Left ventricle myocardium superior (tissue), 1 donor: ENCODE measurements at regions not wholly inside any gene's neighbourhood (a gene's known extent, or its start where the extent isn't known, plus 50 kb on each side); places are given as distances from the start of the nearest gene placed in this dataset.

ENCODE experiments used
- ATAC-seq: fragments of 200-7000 bp; cut with Tn5 transposase; one replicate; pipeline ENCODE4 v1.9.1; 2020; ENCODE audit warnings: mild to moderate bottlenecking, moderate library complexity
- DNase-seq: peaks from one replicate; pipeline ENCODE4 v3.0.0-alpha.2; 2020
- intact Hi-C: fragments of 100-400 bp; cut with micrococcal nuclease; formaldehyde crosslinking; loops from one replicate; pipeline ENCODE4 v1.11.0; 2022
- donor health status: DM: no; HTN: yes; CAD: no; lungs with severe emphysema.

DNA sequence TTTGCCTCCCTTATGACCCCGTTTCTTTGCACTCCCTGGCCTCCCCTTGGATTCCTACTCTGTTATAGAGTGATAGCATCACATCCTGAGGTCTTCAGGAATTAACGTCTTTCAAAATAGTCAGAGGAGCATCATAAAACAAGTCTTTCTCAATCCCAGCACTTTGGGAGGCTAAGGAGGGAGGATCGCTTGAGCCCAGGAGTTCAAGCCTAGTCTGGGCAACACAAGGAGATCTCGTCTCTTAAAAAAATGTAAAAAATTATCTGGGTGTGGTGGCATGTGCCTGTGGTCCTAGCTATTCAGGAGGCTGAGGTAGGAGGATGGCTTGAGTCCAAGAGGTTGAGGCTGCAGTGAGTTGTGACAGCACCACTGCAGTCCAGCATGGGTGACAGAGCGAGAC, 68.7 kb upstream of the AMPD3 start:
- DNase-seq = no peak
- ATAC-seq = no peak
- intact Hi-C loops = no loop called here

DNA sequence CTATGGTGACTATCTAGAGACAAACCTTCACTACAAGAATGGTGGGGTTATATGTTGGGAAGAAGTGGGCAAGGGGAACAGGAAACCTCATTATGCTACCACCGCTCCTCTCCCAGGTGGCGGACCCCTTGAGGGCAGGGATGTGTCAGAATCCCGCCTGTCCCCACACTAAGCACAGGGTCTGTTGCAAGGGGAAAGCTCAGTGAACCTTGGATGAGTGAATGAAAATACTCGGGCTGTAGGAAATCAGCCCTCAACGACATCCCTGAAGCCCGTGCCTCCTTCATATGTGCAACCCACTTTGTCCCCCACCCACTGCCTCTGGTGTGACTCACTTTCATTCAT, 68.2 kb upstream of the AMPD3 start:
- no peak for DNase-seq
- no peak for ATAC-seq
- intact Hi-C loops = no loop called here

DNA sequence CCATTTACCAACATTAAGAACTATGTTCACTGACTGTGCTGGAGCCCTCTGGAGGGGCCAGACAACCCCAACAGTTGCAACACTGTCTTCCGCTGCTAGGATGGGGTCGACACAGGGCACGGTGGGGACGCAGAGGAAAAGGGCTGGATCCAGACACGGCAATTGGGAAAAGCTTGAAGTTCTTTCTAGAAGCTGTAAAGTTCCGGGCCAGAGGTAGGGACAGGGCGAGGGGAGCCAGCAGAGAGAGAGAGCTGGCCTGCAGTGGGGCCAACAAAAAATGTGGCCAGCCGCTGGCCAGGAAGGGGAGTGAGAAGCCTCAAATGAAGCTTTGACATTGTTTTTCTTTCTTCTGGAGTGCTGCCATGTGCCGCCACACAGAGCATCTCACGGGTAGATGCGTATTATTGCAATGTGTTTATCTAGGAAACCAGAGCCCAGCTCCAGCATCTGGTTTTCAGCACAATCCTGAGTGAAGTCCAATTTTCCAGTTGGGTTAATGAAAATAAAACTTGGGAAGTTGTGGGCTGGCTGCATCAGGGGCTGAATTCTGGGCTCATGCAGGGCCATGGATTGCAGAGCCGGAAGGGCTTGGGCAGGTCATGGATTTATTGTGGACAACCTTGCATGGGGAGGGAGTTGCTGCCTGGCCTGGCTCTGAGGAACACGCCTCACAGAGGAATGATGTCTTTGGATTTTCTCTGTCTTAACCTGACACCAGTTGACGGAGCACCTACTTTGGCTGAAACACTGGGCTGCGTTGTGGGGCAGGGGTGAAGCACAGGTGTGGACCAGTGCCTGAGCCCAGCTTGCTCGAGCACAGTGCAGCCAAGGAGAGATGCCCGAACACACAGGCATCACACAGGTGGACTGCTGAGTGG, 67.6 kb upstream of the AMPD3 start:
- ATAC-seq = peak; percentile 79
- DNase-seq = peak; percentile 69
- intact Hi-C loops = no loop called here

GRCh38 chr11:10388101-10388500, 67.0 kb upstream of the AMPD3 start:
- intact Hi-C loops = no loop called here

GRCh38 chr11:10388574-10388973, 66.5 kb upstream of the AMPD3 start:
- DNase-seq (peak; percentile 42), ATAC-seq (peak; percentile 73)
- intact Hi-C loops = no loop called here

More at GRCh38 chr11:10388101-10388500, 67.0 kb upstream of the AMPD3 start:
- ATAC-seq (no peak), DNase-seq (no peak)

DNA sequence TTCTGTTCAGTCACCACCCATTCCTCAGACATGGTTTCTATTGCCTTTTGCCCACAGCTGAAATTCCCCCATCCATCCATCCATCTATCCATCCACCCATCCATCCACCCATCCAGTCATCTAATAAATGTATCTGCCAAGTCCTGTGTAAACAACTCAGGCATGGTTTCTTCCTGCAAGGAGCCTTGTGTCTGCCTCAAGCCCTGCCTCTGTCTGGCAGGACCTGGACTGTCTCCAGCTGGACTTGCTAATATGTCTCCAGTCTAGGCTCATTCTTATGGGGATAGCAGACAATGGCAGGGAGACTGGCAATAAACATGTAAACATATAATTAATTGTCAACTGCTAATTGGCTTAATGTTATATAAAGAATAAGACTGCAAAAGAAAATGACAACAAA, 64.7 kb upstream of the AMPD3 start:
- DNase-seq (no peak), ATAC-seq (no peak)
- intact Hi-C loops = no loop called here

DNA sequence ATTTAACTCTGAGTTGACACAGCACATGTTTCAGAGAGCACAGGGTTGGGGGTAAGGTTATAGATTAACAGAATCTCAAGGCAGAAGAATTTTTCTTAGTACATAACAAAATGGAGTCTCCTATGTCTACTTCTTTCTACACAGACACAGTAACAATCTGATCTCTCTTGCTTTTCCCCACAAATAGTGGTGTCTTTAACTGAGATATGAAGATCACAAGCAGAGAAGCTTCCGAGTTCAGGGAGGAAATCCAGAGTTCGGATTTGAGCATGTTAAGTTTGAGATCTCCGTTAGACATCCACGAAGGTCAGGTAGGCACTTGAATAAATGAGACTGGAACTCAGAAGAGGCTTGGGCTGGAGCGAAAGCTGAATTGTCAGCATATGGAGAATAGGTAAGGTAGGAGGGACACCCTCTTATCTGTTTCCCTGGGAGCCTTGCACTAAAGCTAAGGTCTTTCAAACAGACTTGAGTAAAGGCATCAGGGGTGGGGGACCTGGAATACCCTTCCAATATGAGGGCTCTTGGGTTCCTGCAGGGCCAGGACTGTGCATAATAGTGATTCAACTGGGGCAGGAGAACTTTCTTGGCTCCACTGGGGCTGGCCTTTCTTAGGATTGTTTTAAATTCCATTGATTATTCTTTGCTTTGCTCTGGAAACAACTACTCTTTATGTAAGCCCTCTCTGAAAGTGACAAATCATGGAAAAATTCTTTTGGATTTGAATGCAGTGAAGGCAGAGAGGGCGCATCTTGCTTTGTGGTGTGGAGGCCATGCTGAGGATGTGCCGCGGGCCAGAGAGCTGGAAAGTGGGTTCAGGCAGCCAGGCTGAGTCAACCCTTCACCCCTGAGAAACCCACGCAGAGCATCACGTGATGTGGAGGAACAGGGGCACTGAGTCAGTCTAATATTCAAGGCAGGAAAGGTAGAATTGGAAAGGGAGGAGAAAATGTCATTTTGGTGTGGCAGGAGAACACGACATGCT, 62.7 kb upstream of the AMPD3 start:
- no peak for DNase-seq
- intact Hi-C loops = no loop called here
- ATAC-seq = no peak

- intact Hi-C loops = no loop called here
- ATAC-seq = no peak
- no peak for DNase-seq
These were observed 60.6 kb upstream of the AMPD3 start for GRCh38 chr11:10394229-10395101.

- ATAC-seq (peak; percentile 87), DNase-seq (no peak)
- intact Hi-C loops = no loop called here
These were observed 59.7 kb upstream of the AMPD3 start for GRCh38 chr11:10395166-10395897.

DNA sequence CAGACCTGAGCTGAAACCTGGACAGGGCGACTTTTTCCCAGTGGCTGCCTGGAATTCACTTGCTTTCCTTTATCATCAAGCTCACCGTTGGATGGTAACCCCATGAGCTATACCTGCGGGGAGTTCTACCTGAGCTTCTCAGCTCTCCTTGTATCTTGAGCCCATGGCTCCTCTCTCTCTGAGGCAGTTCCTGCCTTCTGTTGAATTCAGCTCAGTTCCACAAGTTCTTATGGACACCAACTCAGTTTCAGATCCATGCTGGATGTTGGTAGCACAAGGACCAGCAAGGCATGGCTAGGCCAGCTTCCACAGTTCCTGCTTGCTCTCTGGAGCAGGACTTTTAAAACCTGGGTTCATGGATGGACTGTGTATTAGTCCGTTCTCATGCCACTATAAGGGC, 58.3 kb upstream of the AMPD3 start:
- no peak for DNase-seq
- intact Hi-C loops = no loop called here
- ATAC-seq = no peak

DNA sequence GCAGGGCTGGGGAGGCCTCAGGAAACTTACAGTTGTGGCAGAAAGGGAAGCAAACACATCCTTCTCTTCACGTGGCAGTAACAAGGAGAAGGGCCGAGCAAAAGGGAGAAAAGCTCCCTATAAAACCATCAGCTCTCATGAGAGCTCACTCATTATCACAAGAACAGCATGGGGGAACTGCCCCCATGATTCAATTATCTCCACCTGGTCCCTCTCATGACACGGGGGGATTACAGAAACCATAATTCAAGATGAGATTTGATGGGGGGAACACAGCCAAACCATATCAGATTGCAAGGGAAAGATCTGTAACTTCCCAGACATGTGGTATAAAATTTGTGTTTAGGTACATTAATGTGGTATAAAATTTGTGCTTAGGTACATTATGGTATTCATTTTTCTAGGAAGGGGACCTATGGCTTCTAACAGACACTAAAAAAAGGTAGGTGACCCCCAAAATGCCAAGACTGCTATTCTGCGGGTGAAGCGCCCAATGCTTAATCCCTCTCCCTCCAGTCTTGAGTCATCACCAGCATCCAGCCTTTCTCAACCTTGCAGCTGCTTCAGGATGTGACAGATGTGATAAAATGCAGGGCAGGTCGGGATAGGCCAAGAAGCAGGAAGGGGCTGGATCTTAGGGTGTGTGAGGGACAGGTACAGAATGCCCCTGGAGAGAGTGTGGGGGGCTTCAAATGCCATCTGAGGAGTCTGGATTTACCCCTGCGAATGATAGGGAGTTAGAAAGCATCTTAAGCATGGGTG, 57.7 kb upstream of the AMPD3 start:
- intact Hi-C loops = no loop called here
- DNase-seq (no peak), ATAC-seq (no peak)

DNA sequence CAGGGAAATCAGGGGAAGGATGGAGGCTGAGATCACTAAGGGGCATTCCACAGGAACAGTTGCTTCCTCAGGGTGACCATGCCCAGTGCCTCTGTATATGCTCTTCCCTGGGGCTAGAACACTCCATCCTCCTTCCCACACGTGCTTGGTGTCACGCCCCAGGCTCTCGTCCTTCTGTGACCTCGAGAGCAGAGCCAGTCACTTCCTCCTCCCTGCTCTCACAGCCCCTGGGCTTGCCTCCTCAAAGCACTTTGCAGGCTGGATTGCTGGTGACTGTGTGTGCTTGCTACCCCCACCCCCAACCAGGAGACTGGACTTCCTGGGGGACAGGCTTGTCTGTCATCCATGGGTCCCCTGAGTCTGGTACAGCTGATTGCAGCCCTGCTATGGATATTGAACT, 56.5 kb upstream of the AMPD3 start:
- intact Hi-C loops = no loop called here
- DNase-seq = peak; percentile 46
- ATAC-seq = peak; percentile 60

- ATAC-seq (peak; percentile 57), DNase-seq (no peak)
- intact Hi-C loops = loop anchor here (10.0 kb wide), 1 partner anchor 114 kb away; no protein-coding TSS in a partner anchor
These were observed 54.2 kb upstream of the AMPD3 start for GRCh38 chr11:10400856-10401255.

GRCh38 chr11:10401256-10401655, 53.8 kb upstream of the AMPD3 start:
- DNase-seq (peak; percentile 46), ATAC-seq (peak; percentile 49)
- intact Hi-C loops = loop anchor here (10.0 kb wide), 1 partner anchor 114 kb away; no protein-coding TSS in a partner anchor

DNA sequence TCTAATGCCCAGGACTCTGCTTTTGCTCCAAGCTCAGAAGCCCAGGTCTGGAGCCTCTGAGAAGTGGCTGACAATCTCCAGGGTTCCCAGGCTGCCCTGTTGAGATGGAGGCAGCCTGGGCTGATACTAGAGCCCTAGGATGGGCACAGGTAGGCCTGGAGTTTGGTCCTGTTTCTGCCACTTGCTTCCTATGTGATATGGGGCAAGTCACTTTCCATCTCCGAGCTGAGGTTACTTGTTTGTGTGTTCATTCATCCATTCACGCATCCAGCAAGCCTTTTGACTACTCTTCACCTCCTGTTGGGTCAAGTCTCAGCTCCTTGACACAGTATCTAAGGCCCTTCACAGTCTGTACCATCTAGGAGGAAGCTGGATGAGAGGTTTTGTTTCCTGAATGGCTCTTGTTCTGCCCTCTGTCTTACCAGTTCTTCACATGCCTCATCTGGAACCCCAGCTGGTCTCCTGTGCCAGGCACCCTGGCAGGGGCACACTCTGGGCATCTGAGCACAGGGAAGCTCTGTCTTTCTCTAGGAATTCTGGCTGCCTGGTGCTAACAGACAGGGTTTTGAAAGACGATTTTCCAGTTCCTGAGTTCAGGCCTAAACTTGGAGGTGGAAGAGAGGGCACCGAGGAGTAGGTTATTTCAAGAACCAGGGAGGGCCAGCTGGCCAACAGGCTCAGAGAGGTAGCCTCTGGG, 53.2 kb upstream of the AMPD3 start:
- no peak for ATAC-seq
- intact Hi-C loops = loop anchor here (10.0 kb wide), 1 partner anchor 113 kb away; no protein-coding TSS in a partner anchor
- DNase-seq = no peak
